ENCODE measurements at regions not wholly inside any gene's neighbourhood (a gene's known extent, or its start where the extent isn't known, plus 50 kb on each side); places are given as distances from the start of the nearest gene placed in this dataset.

GRCh38 chr17:69605571-69605970 lies 191.1 kb downstream of the MAP2K6 start:
- no peak for TF ChIP-seq CTCF (conservative IDR thresholded peaks at IDR 0.05)
- H3K27ac ChIP-seq: no peak overlapping the region

DNA sequence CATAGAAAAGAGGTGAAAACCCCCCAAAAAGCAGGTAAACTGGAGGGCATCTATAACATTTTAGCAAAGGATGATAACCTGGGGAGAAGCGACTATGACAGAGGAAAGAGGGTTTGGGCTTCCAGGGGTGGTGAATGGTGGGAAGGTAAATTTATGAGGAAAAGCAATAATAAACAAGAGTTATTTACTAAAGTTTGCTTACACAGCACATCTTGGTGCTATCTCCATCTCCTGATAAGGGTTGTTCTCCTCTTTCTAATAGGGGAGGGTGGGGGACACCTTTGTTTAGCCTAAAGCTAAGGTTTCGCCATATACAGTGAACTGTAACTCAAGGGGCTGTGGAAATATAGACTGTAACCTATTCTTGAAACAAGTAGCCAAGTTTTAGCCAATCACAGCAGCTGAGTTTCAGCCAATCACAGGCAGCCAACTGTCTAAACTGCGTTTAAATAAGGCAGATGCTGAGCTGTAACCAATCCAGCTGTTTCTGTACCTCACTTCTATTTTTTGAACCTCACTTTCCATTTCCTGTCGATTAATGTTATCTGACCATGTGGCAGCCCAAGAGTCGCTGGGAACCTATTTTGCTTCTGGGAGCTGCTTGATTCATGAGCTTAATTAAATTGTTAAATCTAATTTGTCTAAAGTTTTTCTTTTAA lies 191.8 kb downstream of the MAP2K6 start:
- no peak overlapping the region for H3K27ac ChIP-seq
- TF ChIP-seq CTCF (conservative IDR thresholded peaks at IDR 0.05): no peak

- H3K27ac ChIP-seq: no peak overlapping the region
- TF ChIP-seq CTCF (conservative IDR thresholded peaks at IDR 0.05): peak; percentile 94
These were observed 192.8 kb downstream of the MAP2K6 start for GRCh38 chr17:69607162-69607834.

- no peak for TF ChIP-seq CTCF (conservative IDR thresholded peaks at IDR 0.05)
- H3K27ac ChIP-seq: no peak overlapping the region
These were observed 193.6 kb downstream of the MAP2K6 start for GRCh38 chr17:69608141-69608540.

- no peak overlapping the region for H3K27ac ChIP-seq
These were observed 194.4 kb downstream of the MAP2K6 start for GRCh38 chr17:69608808-69609472.

DNA sequence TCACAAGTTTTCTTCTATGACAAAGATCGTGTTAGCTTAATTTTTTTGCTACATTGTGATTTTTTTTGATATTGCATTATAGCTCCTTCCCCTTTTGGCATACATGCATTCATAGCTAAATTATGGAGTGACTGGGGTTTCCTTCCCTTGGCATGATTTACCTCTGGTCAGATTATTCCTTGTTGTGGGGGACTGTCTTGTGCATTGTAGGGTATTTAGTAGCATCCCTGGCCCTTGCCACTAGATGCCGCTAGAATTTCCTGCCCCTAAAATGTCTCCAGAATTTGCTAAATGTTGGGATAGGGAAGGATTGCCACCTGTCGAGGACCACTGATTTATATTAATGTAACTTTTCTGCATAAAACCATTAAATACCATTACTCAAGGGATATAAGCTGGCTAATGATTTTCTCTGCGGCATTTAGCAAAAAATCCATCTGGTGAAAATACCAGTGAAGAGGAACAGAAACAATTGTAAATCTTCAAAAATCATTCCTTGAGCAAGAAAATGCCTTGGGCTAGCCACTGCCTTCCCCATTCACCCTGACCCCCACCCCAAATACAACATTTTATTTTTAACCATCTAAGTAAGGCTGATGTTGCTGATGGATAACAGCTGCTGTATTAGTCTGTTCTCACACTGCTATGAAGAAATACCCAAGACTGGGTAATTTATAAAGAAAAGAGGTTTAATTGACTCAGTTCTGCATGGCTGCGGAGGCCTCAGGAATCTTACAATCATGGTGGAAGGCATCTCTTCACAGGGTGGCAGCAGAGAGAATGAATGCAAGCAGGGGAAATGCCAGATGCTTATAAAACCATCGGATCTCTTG lies 195.2 kb downstream of the MAP2K6 start:
- peak; percentile 89 for TF ChIP-seq CTCF (conservative IDR thresholded peaks at IDR 0.05)
- H3K27ac ChIP-seq: no peak overlapping the region

More at GRCh38 chr17:69608808-69609472, 194.4 kb downstream of the MAP2K6 start:
- TF ChIP-seq CTCF (conservative IDR thresholded peaks at IDR 0.05): no peak

GRCh38 chr17:69620363-69620762 lies 205.9 kb downstream of the MAP2K6 start:
- TF ChIP-seq CTCF (conservative IDR thresholded peaks at IDR 0.05): no peak

More at GRCh38 chr17:69620363-69620762, 205.9 kb downstream of the MAP2K6 start:
- H3K27ac ChIP-seq: no peak overlapping the region
